Large intestine (tissue), 3 donors: ENCODE measurements at regions not wholly inside any gene's neighbourhood (a gene's known extent, or its start where the extent isn't known, plus 50 kb on each side); places are given as distances from the start of the nearest gene placed in this dataset.
"Not testable (repeated sequence)": the region's sequence is repeated elsewhere in the genome, so short reads cannot be mapped to it uniquely, and the experiment has no call there.

Experiments
- DNase-seq, 2 donors: peaks; one replicate each; pipeline versions ENCODE4 v3.0.0 to v3.0.0-alpha.2; 2013
- H3K27ac ChIP-seq: one replicate; pipeline ENCODE4 v1.5.1; 2013; ENCODE audit warnings: low read length
- H3K27me3 ChIP-seq: 2 replicates; pipeline ENCODE4 v1.6.1; 2013; ENCODE audit warnings: low read length; ENCODE audit not compliant: control insufficient read depth, insufficient read depth
- H3K36me3 ChIP-seq: 2 replicates; pipeline ENCODE4 v1.6.1; 2013; ENCODE audit warnings: low read length; ENCODE audit not compliant: control insufficient read depth, insufficient read depth
- H3K4me1 ChIP-seq: one replicate; pipeline ENCODE4 v1.6.1; 2013; ENCODE audit warnings: low read length; ENCODE audit not compliant: control insufficient read depth, insufficient read depth
- H3K4me3 ChIP-seq: one replicate; pipeline ENCODE4 v1.5.1; 2013; ENCODE audit warnings: low read length
- H3K9me3 ChIP-seq: one replicate; pipeline ENCODE4 v1.6.1; 2013; ENCODE audit warnings: mild to moderate bottlenecking, low read depth, low read length, moderate library complexity; ENCODE audit not compliant: control insufficient read depth
- WGBS: methylation state at CpG from one replicate; pipeline ENCODE4 v1.1.5; 2013; ENCODE audit warnings: low lambda C conversion rate; ENCODE audit not compliant: insufficient coverage; 5-methylcytosine and 5-hydroxymethylcytosine counted together

- Histone ChIP-seq H3K27ac (no peak overlapping the region), H3K36me3 (no peaks in the 10 kb centered on the region), H3K4me1 (no peaks in the 10 kb centered on the region), H3K9me3 (no peaks in the 10 kb centered on the region), H3K27me3 (no peaks in the 10 kb centered on the region), H3K4me3 (no peak overlapping the region)
- WGBS: no CpG with 5 or more reads among the region's 2 CpGs
- no peak for DNase-seq
These were observed 590.7 kb downstream of the ADCYAP1 start for GRCh38 chr18:1495387-1495786.

- H3K27ac ChIP-seq: no peak overlapping the region
- H3K9me3 ChIP-seq: no peaks in the 10 kb centered on the region
- 82% methylated on average over 2 of the region's 4 CpGs for WGBS
- H3K36me3 ChIP-seq: no peaks in the 10 kb centered on the region
- no peaks in the 10 kb centered on the region for H3K27me3 ChIP-seq
- no peak for DNase-seq
- no peaks in the 10 kb centered on the region for H3K4me1 ChIP-seq
- H3K4me3 ChIP-seq: no peak overlapping the region
These were observed 591.4 kb downstream of the ADCYAP1 start for GRCh38 chr18:1496096-1496495.

GRCh38 chr18:1498216-1498615, 593.5 kb downstream of the ADCYAP1 start:
- no peak overlapping the region for H3K4me3 ChIP-seq
- H3K27me3 ChIP-seq: no peaks in the 10 kb centered on the region
- no peaks in the 10 kb centered on the region for H3K9me3 ChIP-seq
- H3K36me3 ChIP-seq: no peaks in the 10 kb centered on the region
- WGBS: 80% methylated on average over 1 of the region's 1 CpG
- no peaks in the 10 kb centered on the region for H3K4me1 ChIP-seq
- H3K27ac ChIP-seq: no peak overlapping the region
- DNase-seq: no peak

- H3K9me3 ChIP-seq: no peaks in the 10 kb centered on the region
- H3K4me3 ChIP-seq: no peak overlapping the region
- H3K36me3 ChIP-seq: no peaks in the 10 kb centered on the region
- H3K27ac ChIP-seq: no peak overlapping the region
- H3K27me3 ChIP-seq: no peaks in the 10 kb centered on the region
- DNase-seq: no peak
- H3K4me1 ChIP-seq: no peaks in the 10 kb centered on the region
These were observed 594.6 kb downstream of the ADCYAP1 start for GRCh38 chr18:1499265-1499664.

DNA sequence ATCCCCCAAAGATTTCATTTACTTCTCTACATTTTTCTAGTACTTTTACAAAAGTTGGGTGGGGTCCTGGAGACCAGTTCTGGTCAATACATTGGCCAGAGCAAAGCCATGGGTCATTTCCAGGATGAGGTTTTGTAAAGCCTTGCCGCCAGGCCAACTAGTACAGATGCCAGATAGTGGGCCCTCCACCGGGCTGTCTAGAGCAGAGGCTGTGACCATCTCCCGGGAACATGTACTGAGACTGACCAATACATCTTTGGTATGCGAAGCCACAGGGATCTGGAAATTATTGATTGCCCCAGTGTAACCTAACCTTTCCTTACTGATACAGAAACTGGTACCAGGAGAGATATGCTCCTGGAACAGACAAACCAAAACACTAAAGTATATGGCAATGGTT, 599.2 kb downstream of the ADCYAP1 start:
- Histone ChIP-seq H3K27ac (no peak overlapping the region), H3K4me1 (no peaks in the 10 kb centered on the region), H3K9me3 (no peaks in the 10 kb centered on the region), H3K4me3 (no peak overlapping the region), H3K27me3 (no peaks in the 10 kb centered on the region), H3K36me3 (no peaks in the 10 kb centered on the region)
- no CpG with 5 or more reads among the region's 4 CpGs for WGBS
- no peak for DNase-seq

DNA sequence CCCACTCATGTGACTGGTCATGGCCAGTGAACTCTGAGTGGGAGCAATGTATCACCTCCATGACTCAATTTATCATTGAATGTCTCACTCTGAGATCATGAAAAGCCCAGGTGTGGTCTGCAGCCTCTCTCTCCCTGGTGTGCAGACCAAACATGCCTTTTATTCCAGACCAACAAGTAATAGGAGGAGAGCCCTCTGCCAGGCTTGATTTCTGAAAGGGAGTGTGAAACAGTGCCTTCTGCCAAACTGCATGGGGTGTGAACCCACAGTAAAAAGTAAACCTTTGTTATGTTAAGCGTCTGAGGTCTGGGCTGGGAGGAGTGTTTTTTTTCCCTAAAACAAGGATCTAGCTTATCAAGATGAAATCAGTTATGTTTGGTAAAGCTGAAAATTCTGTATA, 601.2 kb downstream of the ADCYAP1 start:
- Histone ChIP-seq H3K27ac (no peak overlapping the region), H3K9me3 (no peaks in the 10 kb centered on the region), H3K4me1 (no peaks in the 10 kb centered on the region), H3K27me3 (no peaks in the 10 kb centered on the region), H3K36me3 (no peaks in the 10 kb centered on the region), H3K4me3 (no peak overlapping the region)
- no peak for DNase-seq
- WGBS: no CpG with 5 or more reads among the region's 1 CpG

DNA sequence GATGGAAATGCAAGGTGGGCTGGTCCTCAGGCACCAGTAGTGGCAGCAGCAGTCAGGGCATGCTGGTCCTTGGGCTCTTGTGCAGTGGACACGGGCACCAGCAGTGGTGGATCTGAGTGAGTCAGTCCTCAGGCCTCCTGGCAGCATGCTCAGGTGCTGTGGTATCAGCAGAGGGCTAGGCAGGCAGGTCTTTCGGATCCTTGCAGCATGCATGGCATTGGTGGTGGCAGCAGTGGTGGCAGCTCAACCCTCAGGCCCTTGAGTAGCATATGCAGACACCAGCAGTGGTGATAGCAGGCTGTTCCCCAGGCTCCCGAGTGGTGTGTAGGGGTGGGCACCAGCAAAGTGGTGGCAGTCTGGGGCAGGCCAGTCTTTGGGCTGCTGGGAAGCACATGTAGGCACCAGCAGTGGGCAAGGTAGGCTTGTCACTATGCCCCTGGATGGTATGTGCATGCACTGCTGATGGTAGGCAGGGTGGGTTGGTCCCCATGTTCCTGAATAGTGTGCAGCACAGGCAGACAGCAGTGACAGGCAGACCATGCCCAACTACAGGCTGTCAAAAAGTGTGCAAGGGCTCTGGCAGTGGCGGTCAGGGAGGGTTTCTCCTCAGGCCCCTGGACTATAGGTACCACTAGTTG, 606.0 kb downstream of the ADCYAP1 start:
- Histone ChIP-seq H3K9me3 (no peaks in the 10 kb centered on the region), H3K36me3 (no peaks in the 10 kb centered on the region), H3K27ac (no peak overlapping the region), H3K4me3 (no peak overlapping the region), H3K27me3 (no peaks in the 10 kb centered on the region), H3K4me1 (no peaks in the 10 kb centered on the region)
- WGBS: no CpG with 5 or more reads among the region's 4 CpGs
- DNase-seq: no peak

GRCh38 chr18:1511619-1512311, 607.1 kb downstream of the ADCYAP1 start:
- H3K4me1 ChIP-seq: no peaks in the 10 kb centered on the region
- H3K4me3 ChIP-seq: no peak overlapping the region
- H3K36me3 ChIP-seq: no peaks in the 10 kb centered on the region
- no peaks in the 10 kb centered on the region for H3K9me3 ChIP-seq
- DNase-seq: no peak
- WGBS: no CpG with 5 or more reads among the region's 7 CpGs
- no peaks in the 10 kb centered on the region for H3K27me3 ChIP-seq
- no peak overlapping the region for H3K27ac ChIP-seq

DNA sequence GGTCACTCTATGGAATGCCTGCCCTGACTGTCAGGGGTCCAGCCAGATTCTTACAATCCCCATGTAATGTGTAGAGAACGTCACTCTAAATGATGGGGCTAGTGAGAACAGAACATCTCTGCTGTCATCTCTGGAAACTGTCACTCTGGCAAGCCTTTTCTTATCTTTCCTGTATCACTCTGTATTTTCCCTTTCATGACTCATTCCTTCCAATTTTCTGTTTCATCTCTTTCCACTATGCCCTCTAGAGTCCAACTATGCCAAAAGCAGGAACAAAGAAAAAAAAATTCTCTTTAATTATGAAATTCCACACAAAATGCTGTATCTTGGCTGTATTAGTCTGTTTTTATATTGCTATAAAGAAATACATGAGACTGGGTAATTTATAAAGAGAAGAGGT, 608.8 kb downstream of the ADCYAP1 start:
- DNase-seq: no peak
- WGBS: no CpG with 5 or more reads among the region's 1 CpG
- no peaks in the 10 kb centered on the region for H3K36me3 ChIP-seq

DNA sequence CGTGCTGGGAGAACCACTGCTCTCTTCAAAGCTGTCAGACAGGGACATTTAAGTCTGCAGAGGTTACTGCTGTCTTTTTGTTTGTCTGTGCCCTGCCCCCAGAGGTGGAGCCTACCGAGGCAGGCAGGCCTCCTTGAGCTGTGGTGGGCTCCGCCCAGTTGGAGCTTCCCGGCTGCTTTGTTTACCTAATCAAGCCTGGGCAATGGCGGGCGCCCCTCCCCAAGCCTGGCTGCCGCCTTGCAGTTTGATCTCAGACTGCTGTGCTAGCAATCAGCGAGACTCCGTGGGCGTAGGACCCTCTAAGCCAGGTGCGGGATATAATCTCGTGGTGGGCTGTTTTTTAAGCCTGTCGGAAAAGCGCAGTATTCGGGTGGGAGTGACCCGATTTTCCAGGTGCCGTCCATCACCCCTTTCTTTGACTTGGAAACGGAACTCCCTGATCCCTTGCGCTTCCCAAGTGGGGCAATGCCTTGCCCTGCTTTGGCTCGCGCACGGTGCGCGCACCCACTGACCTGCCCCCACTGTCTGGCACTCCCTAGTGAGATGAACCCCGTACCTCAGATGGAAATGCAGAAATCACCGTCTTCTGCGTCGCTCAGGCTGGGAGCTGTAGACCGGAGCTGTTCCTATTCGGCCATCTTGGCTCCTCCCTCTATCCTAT, 617.0 kb downstream of the ADCYAP1 start:
- not testable (repeated sequence) for H3K27ac ChIP-seq, H3K36me3 ChIP-seq, H3K4me1 ChIP-seq, H3K27me3 ChIP-seq, H3K9me3 ChIP-seq, DNase-seq, H3K4me3 ChIP-seq
- WGBS: no CpG with 5 or more reads among the region's 30 CpGs

More for the DNA sequence above, 608.8 kb downstream of the ADCYAP1 start:
- no peaks in the 10 kb centered on the region for H3K4me1 ChIP-seq
- H3K4me3 ChIP-seq: no peak overlapping the region
- H3K27me3 ChIP-seq: no peaks in the 10 kb centered on the region
- no peak overlapping the region for H3K27ac ChIP-seq
- no peaks in the 10 kb centered on the region for H3K9me3 ChIP-seq

DNA sequence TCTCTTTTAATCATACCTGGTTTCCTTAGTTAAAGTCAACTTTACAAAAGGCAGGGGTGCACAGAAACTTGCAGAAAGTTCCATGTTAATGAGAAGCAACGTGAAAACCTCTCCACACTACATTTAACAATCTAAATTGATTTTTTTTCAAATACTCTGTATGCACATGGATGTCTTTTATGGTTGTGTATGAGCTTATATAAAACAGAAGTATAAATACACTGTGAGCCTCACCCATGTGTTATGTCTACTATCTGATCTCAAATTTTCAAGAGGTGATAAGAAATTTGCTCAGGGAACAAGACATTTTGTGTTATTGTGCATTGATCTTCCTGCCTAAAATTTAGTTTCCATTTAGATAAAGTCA, 617.6 kb downstream of the ADCYAP1 start:
- Histone ChIP-seq H3K4me3 (no peak overlapping the region), H3K27me3 (no peaks in the 10 kb centered on the region), H3K4me1 (no peaks in the 10 kb centered on the region), H3K27ac (no peak overlapping the region), H3K9me3 (no peaks in the 10 kb centered on the region), H3K36me3 (no peaks in the 10 kb centered on the region)
- WGBS: no CpG with 5 or more reads among the region's 1 CpG
- DNase-seq: no peak
